MM.1S (cell line): ENCODE measurements at regions not wholly inside any gene's neighbourhood (a gene's known extent, or its start where the extent isn't known, plus 50 kb on each side); places are given as distances from the start of the nearest gene placed in this dataset.

Experiments used
- DNase-seq: peaks from one replicate; pipeline ENCODE4 v3.0.0-alpha.2; 2015
- H2AFZ ChIP-seq: fragments of 300-600 bp; sonication (generic); 2 replicates; pipeline ENCODE4 v1.6.0; 2016; ENCODE audit warnings: antibody characterized with exemption, low read length
- H3F3A ChIP-seq: fragments of 300-600 bp; sonication (generic); 2 replicates; pipeline ENCODE4 v1.6.1; 2016; ENCODE audit warnings: mild to moderate bottlenecking, antibody characterized with exemption, low read length, moderate library complexity, mixed read lengths; ENCODE audit not compliant: insufficient read depth
- H3K27ac ChIP-seq: fragments of 300-600 bp; sonication (generic); 2 replicates; pipeline ENCODE4 v1.5.1; 2016; ENCODE audit warnings: mild to moderate bottlenecking, low read length
- H3K27me3 ChIP-seq: fragments of 300-600 bp; sonication (generic); replicated peaks from 2 replicates; pipeline ENCODE4 v1.6.0; 2016; ENCODE audit warnings: low read length; ENCODE audit not compliant: insufficient read depth
- H3K36me3 ChIP-seq: fragments of 300-600 bp; sonication (generic); replicated peaks from 2 replicates; pipeline ENCODE4 v1.6.1; 2016; ENCODE audit warnings: mild to moderate bottlenecking, low read length, mixed read lengths; ENCODE audit not compliant: insufficient read depth
- H3K4me1 ChIP-seq: fragments of 300-600 bp; sonication (generic); 2 replicates; pipeline ENCODE4 v1.6.1; 2016; ENCODE audit warnings: low read length, mixed read lengths
- H3K4me2 ChIP-seq: fragments of 300-600 bp; sonication (generic); 2 replicates; pipeline ENCODE4 v1.6.0; 2016; ENCODE audit warnings: low read depth, low read length
- H3K4me3 ChIP-seq: fragments of 300-600 bp; sonication (generic); 2 replicates; pipeline ENCODE4 v1.5.1; 2016; ENCODE audit warnings: low read length, mixed read lengths
- H3K79me2 ChIP-seq: fragments of 300-600 bp; sonication (generic); 2 replicates; pipeline ENCODE4 v1.6.1; 2016; ENCODE audit warnings: mixed run types, low read length, mixed read lengths
- H3K9ac ChIP-seq: fragments of 300-600 bp; sonication (generic); 2 replicates; pipeline ENCODE4 v1.6.1; 2016; ENCODE audit warnings: low read length, mixed read lengths
- H3K9me2 ChIP-seq: fragments of 300-600 bp; sonication (generic); replicated peaks from 2 replicates; pipeline ENCODE4 v1.6.1; 2016; ENCODE audit warnings: mild to moderate bottlenecking, low read length, mixed read lengths; ENCODE audit not compliant: insufficient read depth
- H3K9me3 ChIP-seq: fragments of 300-600 bp; sonication (generic); replicated peaks from 2 replicates; pipeline ENCODE4 v1.6.1; 2016; ENCODE audit warnings: mild to moderate bottlenecking, low read length, mixed read lengths; ENCODE audit not compliant: insufficient read depth
- H4K20me1 ChIP-seq: fragments of 300-600 bp; sonication (generic); 2 replicates; pipeline ENCODE4 v1.6.1; 2016; ENCODE audit warnings: mild to moderate bottlenecking, low read length, moderate library complexity, mixed read lengths; ENCODE audit not compliant: insufficient read depth
- CTCF ChIP-seq: fragments of 300-600 bp; sonication (generic); IDR thresholded peaks from 2 replicates; pipeline ENCODE4 v1.5.1; 2016; ENCODE audit warnings: antibody characterized with exemption, low read length, mixed read lengths
- EZH2 ChIP-seq: fragments of 300-600 bp; sonication (generic); optimal IDR thresholded peaks from 2 replicates; pipeline ENCODE3; 2017; ENCODE audit warnings: low read depth, mild to moderate bottlenecking, antibody characterized with exemption, low read length, mixed read lengths
- EZH2phosphoT487 ChIP-seq: fragments of 300-600 bp; sonication (generic); IDR thresholded peaks from 2 replicates; pipeline ENCODE4 v1.6.1; 2018; ENCODE audit warnings: antibody characterized with exemption, low read length

GRCh38 chr15:37636736-37637135, 297.7 kb upstream of the TMCO5A start:
- H3K4me1 ChIP-seq = peaks cover 7% of the 10 kb centered on the region
- H3K27ac ChIP-seq = no peak overlapping the region
- no peaks in the 10 kb centered on the region for H4K20me1 ChIP-seq
- H3K4me2 ChIP-seq = no peak overlapping the region
- H3F3A ChIP-seq = no peaks in the 10 kb centered on the region
- no peaks in the 10 kb centered on the region for H3K9me3 ChIP-seq
- DNase-seq = no peak
- H3K27me3 ChIP-seq = no peaks in the 10 kb centered on the region
- TF ChIP-seq EZH2phosphoT487 (no peak), CTCF (no peak), EZH2 (no peak)
- no peaks in the 10 kb centered on the region for H3K79me2 ChIP-seq
- no peak overlapping the region for H2AFZ ChIP-seq
- no peaks in the 10 kb centered on the region for H3K9me2 ChIP-seq
- no peak overlapping the region for H3K4me3 ChIP-seq
- H3K36me3 ChIP-seq = no peaks in the 10 kb centered on the region
- H3K9ac ChIP-seq = no peak overlapping the region

GRCh38 chr15:37638116-37638515, 296.3 kb upstream of the TMCO5A start:
- Histone ChIP-seq H3F3A (no peaks in the 10 kb centered on the region), H3K27ac (no peak overlapping the region; the same call in 1 of the 2 replicates), H3K9me2 (no peaks in the 10 kb centered on the region), H3K36me3 (no peaks in the 10 kb centered on the region), H2AFZ (no peak overlapping the region), H3K9ac (no peak overlapping the region), H4K20me1 (no peaks in the 10 kb centered on the region), H3K9me3 (no peaks in the 10 kb centered on the region), H3K4me1 (peaks cover 7% of the 10 kb centered on the region), H3K27me3 (no peaks in the 10 kb centered on the region), H3K4me2 (peak overlapping the region; percentile 10; the same call in 1 of the 2 replicates), H3K4me3 (no peak overlapping the region), H3K79me2 (no peaks in the 10 kb centered on the region)
- TF ChIP-seq CTCF = no peak
- no peak for TF ChIP-seq EZH2
- no peak for TF ChIP-seq EZH2phosphoT487
- peak; percentile 46 for DNase-seq

GRCh38 chr15:37638691-37639090, 295.7 kb upstream of the TMCO5A start:
- no peak overlapping the region for H3K4me2 ChIP-seq
- no peaks in the 10 kb centered on the region for H3K36me3 ChIP-seq
- H3F3A ChIP-seq = no peaks in the 10 kb centered on the region
- no peak overlapping the region for H3K4me3 ChIP-seq
- H3K27ac ChIP-seq = no peak overlapping the region
- no peaks in the 10 kb centered on the region for H3K79me2 ChIP-seq
- TF ChIP-seq CTCF = no peak
- no peak for TF ChIP-seq EZH2phosphoT487
- no peak for TF ChIP-seq EZH2
- H3K9me2 ChIP-seq = no peaks in the 10 kb centered on the region
- H2AFZ ChIP-seq = no peak overlapping the region
- peaks cover 7% of the 10 kb centered on the region for H3K4me1 ChIP-seq
- no peaks in the 10 kb centered on the region for H3K9me3 ChIP-seq
- no peak for DNase-seq
- H4K20me1 ChIP-seq = no peaks in the 10 kb centered on the region
- H3K9ac ChIP-seq = no peak overlapping the region
- no peaks in the 10 kb centered on the region for H3K27me3 ChIP-seq
